ENCODE measurements at regions not wholly inside any gene's neighbourhood (a gene's known extent, or its start where the extent isn't known, plus 50 kb on each side); places are given as distances from the start of the nearest gene placed in this dataset.

GRCh38 chr18:46416706-46417638, 240.0 kb downstream of the LOXHD1 start:
- no peak for TF ChIP-seq POLR2AphosphoS5 (IDR thresholded peaks at IDR 0.05)
- TF ChIP-seq RAD21 (conservative IDR thresholded peaks at IDR 0.05): no peak

Data from neural cell (in vitro differentiated cells).